Breast epithelium (tissue), 4 donors: ENCODE measurements at regions not wholly inside any gene's neighbourhood (a gene's known extent, or its start where the extent isn't known, plus 50 kb on each side); places are given as distances from the start of the nearest gene placed in this dataset.

Experiments
- DNase-seq, 2 donors: peaks; one replicate each; pipeline ENCODE4 v3.0.0-alpha.2; 2019; ENCODE audit warnings: low spot score in 2 of 2
- H3K27ac ChIP-seq, 2 donors: fragments of 200-600 bp; sonication (generic) in 1 of 2; one replicate each; pipeline ENCODE4 v1.5.1; 2016 to 2019; ENCODE audit warnings: mild to moderate bottlenecking in 1 of 2
- H3K27me3 ChIP-seq, 2 donors: fragments of 200-600 bp; sonication (generic) in 1 of 2; one replicate each; pipeline versions ENCODE4 v1.5.1 to v1.6.0; 2017 to 2019; ENCODE audit warnings: control low read depth in 1 of 2, mild to moderate bottlenecking in 1 of 2
- H3K36me3 ChIP-seq: fragments of 200-600 bp; one replicate; pipeline ENCODE4 v1.5.1; 2019
- H3K4me1 ChIP-seq, 2 donors: fragments of 200-600 bp; sonication (generic); one replicate each; pipeline ENCODE4 v1.5.1; 2016 to 2019; ENCODE audit warnings: control low read depth in 1 of 2
- H3K4me3 ChIP-seq, 3 donors: fragments of 200-600 bp; sonication (generic); 1 replicate in 2 of 3; 2 replicates in 1 of 3; pipeline ENCODE4 v1.5.1; 2016 to 2019; ENCODE audit warnings: mild to moderate bottlenecking in 3 of 3, moderate library complexity in 2 of 3
- H3K9me3 ChIP-seq, 2 donors: fragments of 200-600 bp; sonication (generic) in 1 of 2; one replicate each; pipeline ENCODE4 v1.5.1; 2016 to 2019; ENCODE audit warnings: control low read depth in 1 of 2
- POLR2A ChIP-seq: fragments of 450-650 bp; IDR thresholded peaks from one replicate; pipeline ENCODE4 v1.6.1; 2016; ENCODE audit warnings: antibody characterized with exemption, mild to moderate bottlenecking, moderate library complexity
- POLR2AphosphoS5 ChIP-seq, 3 donors: sonication (generic); formaldehyde crosslinking; IDR thresholded peaks; one replicate each; pipeline ENCODE4 v1.6.1; 2017; ENCODE audit warnings: antibody characterized with exemption in 3 of 3
- intact Hi-C: fragments of 100-400 bp; cut with DNase I; formaldehyde crosslinking; loops from one replicate; pipeline ENCODE4 v1.15.1; 2023; ENCODE audit warnings: low total_unique reads
- TF ChIP-seq, protein P1 (sequence below), 3 donors: fragments of 450-650 bp; IDR thresholded peaks; one replicate each; pipeline ENCODE4 v1.5.1; 2016 to 2017; ENCODE audit warnings: antibody characterized with exemption in 3 of 3, mild to moderate bottlenecking in 3 of 3, moderate library complexity in 3 of 3

DNA sequence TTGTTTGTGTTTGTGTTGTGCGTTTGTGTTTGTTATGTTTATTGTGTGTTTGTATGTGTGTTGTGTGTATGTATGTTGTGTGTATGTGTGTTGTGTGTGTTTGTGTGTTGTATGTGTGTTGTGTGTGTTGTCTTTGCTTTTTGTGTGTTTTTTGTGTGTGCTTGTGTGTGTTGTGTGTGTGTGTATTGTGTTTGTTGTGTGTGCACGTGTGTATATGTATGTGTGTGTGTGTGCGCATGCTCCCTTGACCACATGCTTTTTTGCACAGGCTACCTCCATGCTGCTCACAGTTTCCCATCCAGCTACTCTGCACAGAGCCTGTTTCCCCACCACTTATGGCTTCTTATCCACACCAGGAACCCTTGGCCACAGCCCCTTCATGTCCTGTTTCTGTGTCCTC is 720.0 kb upstream of the ADAMTS16 start:
- Histone ChIP-seq H3K4me3 (no peak overlapping the region), H3K27ac (no peak overlapping the region), H3K27me3 (no peaks in the 10 kb centered on the region), H3K36me3 (no peaks in the 10 kb centered on the region), H3K4me1 (no peaks in the 10 kb centered on the region), H3K9me3 (no peaks in the 10 kb centered on the region)
- DNase-seq: no peak
- intact Hi-C loops: no loop called here
- TF ChIP-seq, protein P1, sequence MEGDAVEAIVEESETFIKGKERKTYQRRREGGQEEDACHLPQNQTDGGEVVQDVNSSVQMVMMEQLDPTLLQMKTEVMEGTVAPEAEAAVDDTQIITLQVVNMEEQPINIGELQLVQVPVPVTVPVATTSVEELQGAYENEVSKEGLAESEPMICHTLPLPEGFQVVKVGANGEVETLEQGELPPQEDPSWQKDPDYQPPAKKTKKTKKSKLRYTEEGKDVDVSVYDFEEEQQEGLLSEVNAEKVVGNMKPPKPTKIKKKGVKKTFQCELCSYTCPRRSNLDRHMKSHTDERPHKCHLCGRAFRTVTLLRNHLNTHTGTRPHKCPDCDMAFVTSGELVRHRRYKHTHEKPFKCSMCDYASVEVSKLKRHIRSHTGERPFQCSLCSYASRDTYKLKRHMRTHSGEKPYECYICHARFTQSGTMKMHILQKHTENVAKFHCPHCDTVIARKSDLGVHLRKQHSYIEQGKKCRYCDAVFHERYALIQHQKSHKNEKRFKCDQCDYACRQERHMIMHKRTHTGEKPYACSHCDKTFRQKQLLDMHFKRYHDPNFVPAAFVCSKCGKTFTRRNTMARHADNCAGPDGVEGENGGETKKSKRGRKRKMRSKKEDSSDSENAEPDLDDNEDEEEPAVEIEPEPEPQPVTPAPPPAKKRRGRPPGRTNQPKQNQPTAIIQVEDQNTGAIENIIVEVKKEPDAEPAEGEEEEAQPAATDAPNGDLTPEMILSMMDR (IDR thresholded peaks at IDR 0.05): no peak
- TF ChIP-seq POLR2AphosphoS5 (IDR thresholded peaks at IDR 0.05): no peak
- no peak for TF ChIP-seq POLR2A

DNA sequence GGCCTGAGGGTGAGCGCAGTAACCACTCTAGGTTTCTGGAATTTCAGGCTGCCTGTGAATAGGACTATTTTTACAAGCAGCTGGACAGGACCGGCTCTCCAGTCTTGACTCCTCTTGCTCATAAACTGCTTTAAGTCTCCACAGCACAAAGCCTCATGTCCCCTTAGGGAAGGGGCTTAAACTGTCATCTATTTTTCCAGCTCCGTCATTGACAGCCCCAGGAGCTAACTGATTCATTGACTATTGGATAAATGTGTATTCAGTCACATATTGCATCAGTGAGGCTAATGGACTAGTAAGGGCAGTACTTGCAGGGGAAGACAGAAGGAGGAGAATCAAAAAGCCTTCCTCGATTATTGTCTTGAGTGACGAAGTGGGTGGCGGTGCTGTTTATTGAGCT is 719.4 kb upstream of the ADAMTS16 start:
- Histone ChIP-seq H3K4me1 (no peaks in the 10 kb centered on the region), H3K27me3 (no peaks in the 10 kb centered on the region), H3K9me3 (no peaks in the 10 kb centered on the region), H3K27ac (no peak overlapping the region), H3K36me3 (no peaks in the 10 kb centered on the region), H3K4me3 (no peak overlapping the region)
- no peak for DNase-seq
- intact Hi-C loops: no loop called here
- TF ChIP-seq POLR2AphosphoS5 (IDR thresholded peaks at IDR 0.05): no peak
- no peak for TF ChIP-seq POLR2A
- TF ChIP-seq, protein P1 (IDR thresholded peaks at IDR 0.05): no peak

DNA sequence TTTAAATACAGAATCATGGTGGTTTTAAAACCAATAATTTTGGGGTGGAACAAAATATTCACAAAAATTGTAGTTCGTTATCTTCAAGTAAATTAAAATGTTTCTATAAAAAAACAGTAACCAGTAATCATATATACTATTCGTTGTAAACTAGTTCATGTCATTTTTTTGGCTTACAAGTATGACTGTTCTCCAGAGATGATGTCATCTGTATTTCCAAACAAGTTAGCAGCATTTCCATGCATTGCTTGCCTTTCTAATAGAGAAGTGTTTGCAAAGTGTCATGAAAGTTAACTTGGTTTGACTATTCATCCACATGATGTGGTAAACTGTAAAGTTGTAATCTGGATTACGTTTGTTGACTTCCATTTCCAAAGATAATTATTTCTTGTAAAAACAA is 717.9 kb upstream of the ADAMTS16 start:
- H3K4me1 ChIP-seq: no peaks in the 10 kb centered on the region
- no peak overlapping the region for H3K27ac ChIP-seq
- DNase-seq: no peak
- H3K9me3 ChIP-seq: no peaks in the 10 kb centered on the region
- intact Hi-C loops: no loop called here
- H3K4me3 ChIP-seq: no peak overlapping the region
- no peaks in the 10 kb centered on the region for H3K36me3 ChIP-seq
- TF ChIP-seq, protein P1 (IDR thresholded peaks at IDR 0.05): no peak
- no peak for TF ChIP-seq POLR2A
- no peaks in the 10 kb centered on the region for H3K27me3 ChIP-seq

DNA sequence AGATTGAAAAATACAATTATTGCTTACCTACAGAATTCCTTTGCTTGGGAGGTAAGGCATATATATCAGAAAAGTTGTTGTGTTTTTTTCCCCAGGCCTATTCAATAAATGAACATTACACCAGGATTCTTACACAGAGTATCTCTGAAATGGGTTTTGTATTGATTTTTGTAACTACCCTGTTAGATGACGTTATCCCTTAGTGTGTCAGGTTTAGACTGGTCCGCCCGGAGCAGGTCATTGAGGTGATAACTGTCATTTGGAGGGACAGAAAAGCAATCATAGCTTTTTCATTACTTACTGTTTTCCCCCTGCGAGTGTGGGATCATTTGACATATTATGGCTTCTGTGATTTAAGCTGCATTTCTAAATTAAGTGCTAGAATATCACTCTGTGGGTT is 715.2 kb upstream of the ADAMTS16 start:
- intact Hi-C loops: no loop called here
- H3K27ac ChIP-seq: no peak overlapping the region
- TF ChIP-seq, protein P1 (IDR thresholded peaks at IDR 0.05): no peak
- TF ChIP-seq POLR2AphosphoS5 (IDR thresholded peaks at IDR 0.05) (no peak), POLR2A (no peak)
- no peaks in the 10 kb centered on the region for H3K4me1 ChIP-seq
- no peaks in the 10 kb centered on the region for H3K36me3 ChIP-seq
- H3K27me3 ChIP-seq: no peaks in the 10 kb centered on the region
- no peak for DNase-seq
- H3K4me3 ChIP-seq: no peak overlapping the region
- H3K9me3 ChIP-seq: no peaks in the 10 kb centered on the region

DNA sequence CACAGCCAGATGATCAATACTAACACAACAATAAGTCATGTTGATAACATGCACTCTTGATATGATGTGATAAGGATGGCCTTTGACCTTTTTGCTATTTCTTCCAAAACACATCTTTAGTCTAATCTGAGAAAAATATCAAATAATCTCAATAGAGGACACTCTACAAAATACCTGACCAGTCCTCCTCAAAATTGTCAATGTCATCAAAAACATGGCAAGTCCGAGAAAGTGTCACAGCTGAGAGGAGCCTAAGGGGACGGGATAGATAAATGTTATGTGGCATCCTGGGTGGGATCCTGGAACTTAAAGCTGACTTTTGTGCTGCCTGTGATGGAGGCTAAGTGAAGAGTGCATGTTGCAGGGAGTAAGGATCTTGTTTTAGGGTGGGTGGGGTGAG is 699.6 kb upstream of the ADAMTS16 start:
- Histone ChIP-seq H3K27ac (no peak overlapping the region), H3K27me3 (no peaks in the 10 kb centered on the region), H3K9me3 (no peaks in the 10 kb centered on the region), H3K36me3 (no peaks in the 10 kb centered on the region), H3K4me3 (no peak overlapping the region), H3K4me1 (no peaks in the 10 kb centered on the region)
- TF ChIP-seq, protein P1 (IDR thresholded peaks at IDR 0.05): no peak
- TF ChIP-seq POLR2A (no peak), POLR2AphosphoS5 (IDR thresholded peaks at IDR 0.05) (no peak)
- intact Hi-C loops: no loop called here
- DNase-seq: no peak
